Inferior parietal cortex (tissue), 1 donor: ENCODE measurements at regions not wholly inside any gene's neighbourhood (a gene's known extent, or its start where the extent isn't known, plus 50 kb on each side); places are given as distances from the start of the nearest gene placed in this dataset.

Experiments used
- DNase-seq: peaks from one replicate; pipeline ENCODE4 v3.0.0-alpha.2; 2016; ENCODE audit errors: extremely low spot score

GRCh38 chr3:117172426-117172825 is 462.8 kb downstream of the TUSC7 start:
- no peak for DNase-seq

DNA sequence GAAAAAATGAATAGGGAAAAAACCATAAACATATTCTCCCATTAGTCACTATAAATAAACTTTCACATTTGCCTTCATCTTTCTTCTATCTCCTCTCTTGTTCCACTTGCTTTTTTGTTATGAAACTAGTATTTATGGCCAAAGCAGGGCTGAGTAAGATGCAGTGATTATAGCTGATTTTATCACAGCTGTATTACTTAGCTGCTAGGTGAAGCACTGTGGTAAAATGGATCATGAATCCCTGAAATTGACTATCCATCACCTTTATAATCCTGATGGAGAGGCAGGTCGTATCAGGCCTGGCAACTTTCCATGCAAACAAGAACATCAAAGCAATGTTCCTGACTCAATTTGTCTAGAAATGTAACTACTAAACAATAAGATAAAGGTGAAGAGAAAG is 471.6 kb downstream of the TUSC7 start:
- no peak for DNase-seq

GRCh38 chr3:117184574-117184973 is 475.0 kb downstream of the TUSC7 start:
- no peak for DNase-seq

- DNase-seq, result no peak
Measured at GRCh38 chr3:117191245-117191644, 481.7 kb downstream of the TUSC7 start.

- no peak for DNase-seq
Measured at GRCh38 chr3:117192888-117193287, 483.3 kb downstream of the TUSC7 start.

- DNase-seq, result no peak
Measured at GRCh38 chr3:117193390-117193789, 483.8 kb downstream of the TUSC7 start.

- DNase-seq, result no peak
Measured at GRCh38 chr3:117195034-117195433, 485.5 kb downstream of the TUSC7 start.

DNA sequence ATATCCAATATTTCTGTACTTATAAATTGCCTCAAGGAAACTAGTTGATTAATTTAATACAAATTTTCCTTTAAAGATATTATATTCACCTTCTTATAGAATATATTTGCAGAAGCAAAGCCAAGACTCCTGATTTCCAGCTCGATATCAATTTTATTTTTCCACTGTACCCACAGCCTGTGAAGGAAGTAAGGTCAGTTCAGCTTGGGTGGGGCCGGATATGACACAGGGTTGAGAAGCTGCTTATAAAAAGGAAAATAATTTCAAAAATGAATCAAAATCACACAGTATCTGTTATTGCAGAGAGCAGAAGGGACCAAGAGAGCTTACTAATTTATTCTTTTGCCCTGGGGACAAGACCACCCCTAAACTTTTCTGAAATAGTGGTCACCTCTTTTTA is 491.4 kb downstream of the TUSC7 start:
- DNase-seq, result no peak

- no peak for DNase-seq
Measured at GRCh38 chr3:117201901-117202774, 492.6 kb downstream of the TUSC7 start.

DNA sequence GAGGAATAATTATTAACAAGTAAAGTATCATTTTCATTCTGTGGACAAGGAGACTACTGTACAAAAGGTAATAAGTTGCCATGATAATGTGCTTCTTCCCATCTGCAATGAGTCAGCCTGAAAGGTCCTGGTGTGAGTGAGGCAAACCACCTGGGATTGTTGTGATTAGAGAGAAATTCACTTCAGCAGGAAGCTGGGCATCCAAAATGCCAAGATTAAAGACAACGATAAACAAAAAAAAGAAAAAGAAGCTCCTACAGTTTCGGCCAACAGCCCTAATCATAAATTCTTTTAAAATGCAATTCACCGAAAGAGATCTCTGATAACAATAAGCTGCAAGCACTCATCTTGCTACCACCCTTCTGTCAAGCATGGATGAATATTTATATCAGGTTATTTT is 507.8 kb downstream of the TUSC7 start:
- DNase-seq, result no peak

GRCh38 chr3:117217760-117218316 is 508.3 kb downstream of the TUSC7 start:
- DNase-seq, result no peak

DNA sequence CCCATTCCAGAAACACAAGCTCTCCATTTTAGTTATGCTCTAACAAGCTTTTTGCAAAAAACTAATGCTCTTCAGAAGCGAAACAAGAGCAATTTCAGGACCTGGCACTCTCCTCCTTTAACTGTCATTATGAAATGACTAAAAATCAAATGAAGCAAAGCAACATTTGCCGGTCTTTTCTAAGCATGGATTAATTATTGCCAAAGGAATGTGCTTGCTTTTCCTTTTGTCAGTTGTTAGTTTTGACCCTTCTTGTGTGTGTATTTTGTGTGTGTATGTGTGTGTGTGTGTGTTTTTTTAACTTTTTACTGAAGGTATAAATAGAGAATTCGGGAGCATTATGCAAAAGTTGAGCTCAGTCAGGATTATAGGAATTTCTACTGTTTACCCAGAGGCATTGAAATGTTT is 509.1 kb downstream of the TUSC7 start:
- DNase-seq, result peak; percentile 32

DNA sequence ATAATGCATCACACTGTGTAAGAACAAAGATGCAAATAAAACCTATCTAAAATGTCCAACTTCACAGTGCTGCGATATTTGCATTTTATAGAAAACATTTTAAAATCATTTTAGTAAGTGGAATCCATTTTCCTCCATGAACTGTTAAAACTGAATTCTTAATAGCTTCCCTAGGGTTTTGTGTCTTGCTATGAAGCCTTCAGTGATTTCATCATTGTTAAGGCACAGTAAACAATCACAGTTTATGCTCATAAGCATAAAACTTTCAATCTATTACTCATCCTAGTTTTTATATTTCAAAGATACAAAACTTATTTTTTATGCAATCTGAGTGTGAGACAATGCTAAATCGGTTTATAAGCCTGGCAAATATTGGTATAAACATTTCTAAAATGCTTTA is 509.7 kb downstream of the TUSC7 start:
- no peak for DNase-seq

DNA sequence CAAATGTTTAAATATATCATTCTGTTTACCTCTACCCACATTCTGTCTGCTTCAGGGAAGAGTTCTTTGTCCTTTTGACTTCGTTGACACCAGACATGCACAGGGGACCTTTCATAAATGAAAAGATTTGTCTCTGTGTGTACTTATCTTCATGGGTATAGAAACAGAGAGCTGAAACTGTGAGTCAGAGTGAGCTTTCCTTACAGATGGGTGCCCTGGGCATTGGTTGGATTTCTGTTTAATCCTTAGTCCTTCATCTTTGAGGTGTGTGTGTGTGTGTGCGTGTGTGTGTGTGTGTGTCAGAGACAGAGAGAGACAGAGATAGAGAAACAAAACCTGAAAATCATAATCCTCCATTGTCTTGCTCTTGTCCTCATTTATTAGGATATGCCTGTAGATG is 517.4 kb downstream of the TUSC7 start:
- DNase-seq, result no peak

GRCh38 chr3:117228466-117228865 is 518.9 kb downstream of the TUSC7 start:
- DNase-seq, result no peak

GRCh38 chr3:117230924-117231323 is 521.3 kb downstream of the TUSC7 start:
- no peak for DNase-seq

DNA sequence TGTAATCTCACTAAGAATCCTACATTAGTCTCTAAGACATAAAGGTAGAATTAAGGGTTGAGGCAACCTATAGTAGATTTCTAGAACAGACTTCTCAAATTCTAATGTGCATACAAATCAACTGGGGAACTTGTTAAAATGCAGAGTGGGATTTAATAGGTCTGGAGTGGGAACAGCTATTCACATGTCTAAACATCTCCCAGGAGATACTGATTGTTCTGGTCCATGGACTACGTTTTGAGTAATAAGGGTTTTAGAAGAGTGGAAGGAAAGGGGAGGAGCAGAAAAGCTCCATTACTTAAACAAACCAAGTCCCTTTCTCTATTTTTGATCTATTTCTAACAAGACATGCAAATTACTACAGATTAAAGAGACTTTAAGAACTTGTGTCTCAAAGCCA is 524.8 kb downstream of the TUSC7 start:
- no peak for DNase-seq

- no peak for DNase-seq
Measured at GRCh38 chr3:117235304-117235703, 525.7 kb downstream of the TUSC7 start.

DNA sequence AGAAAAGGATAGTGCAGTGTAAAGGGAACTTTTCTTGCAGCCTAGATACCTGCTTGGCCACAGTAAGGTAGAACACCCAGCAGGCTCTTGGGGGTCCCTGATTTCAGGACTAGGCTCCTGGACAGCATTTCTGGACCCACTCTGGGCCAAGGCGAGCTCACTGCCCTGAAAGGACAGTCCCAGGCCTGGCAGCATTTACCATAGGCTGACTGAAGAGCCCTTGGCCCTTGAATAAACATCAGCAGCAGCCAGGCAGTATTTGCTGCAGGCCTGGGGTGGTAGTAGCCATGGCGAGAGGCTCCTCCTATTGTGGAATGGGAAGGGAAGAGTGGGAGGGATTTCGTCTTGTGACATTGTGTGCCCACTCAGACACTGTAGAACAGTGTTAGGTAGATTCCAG is 529.2 kb downstream of the TUSC7 start:
- no peak for DNase-seq

GRCh38 chr3:117243657-117244056 is 534.1 kb downstream of the TUSC7 start:
- DNase-seq, result no peak

- DNase-seq, result no peak
Measured at GRCh38 chr3:117246771-117247555, 537.4 kb downstream of the TUSC7 start.

DNA sequence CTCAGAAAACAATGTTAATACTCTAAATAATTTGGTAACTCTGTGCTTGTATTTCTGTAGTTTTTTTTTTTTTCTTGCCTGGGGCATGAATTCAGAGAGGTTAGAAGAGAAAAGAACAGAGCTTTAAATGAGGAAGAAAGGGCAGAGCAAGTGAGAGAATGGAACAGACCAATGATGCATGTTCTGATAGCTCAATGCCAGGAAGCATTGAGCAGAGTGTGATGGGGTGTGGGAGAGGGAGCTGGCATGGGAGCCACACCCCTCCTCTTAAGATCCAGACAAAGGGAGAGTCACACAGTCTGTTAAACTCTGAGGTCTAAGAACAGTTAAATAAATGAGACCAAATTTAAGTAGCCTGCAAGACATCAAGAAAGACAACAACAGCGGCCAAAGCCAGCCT is 538.6 kb downstream of the TUSC7 start:
- DNase-seq, result no peak

DNA sequence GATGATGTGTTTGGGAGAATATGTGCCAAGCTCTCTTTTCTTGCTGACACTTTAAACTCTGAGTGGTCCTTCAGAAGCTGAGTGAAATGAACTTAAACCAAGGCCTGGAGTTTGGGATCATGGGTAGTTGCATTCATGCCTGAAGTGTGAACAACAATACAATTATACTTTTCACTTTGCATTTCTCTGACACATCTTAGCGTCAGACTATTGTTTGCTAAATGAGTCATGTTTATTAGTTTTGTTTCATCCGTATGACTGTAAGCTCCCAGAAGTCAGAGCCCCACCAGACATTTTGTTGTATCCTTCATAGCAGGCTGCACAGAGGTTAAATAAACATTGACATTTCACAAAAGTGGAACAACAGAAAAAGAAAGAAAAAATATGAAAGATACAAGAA is 542.6 kb downstream of the TUSC7 start:
- DNase-seq, result no peak
